Right lobe of liver (tissue), 4 donors: ENCODE measurements at regions not wholly inside any gene's neighbourhood (a gene's known extent, or its start where the extent isn't known, plus 50 kb on each side); places are given as distances from the start of the nearest gene placed in this dataset.

Source experiments
- CTCF ChIP-seq, 4 donors: fragments of 200-600 bp in 3 of 4; fragments of 450-650 bp in 1 of 4; IDR thresholded peaks; one replicate each; pipeline versions ENCODE4 v1.5.1 to v1.8.0; 2016 to 2022; ENCODE audit warnings: antibody characterized with exemption in 4 of 4, mild to moderate bottlenecking in 2 of 4
- POLR2A ChIP-seq: fragments of 450-650 bp; IDR thresholded peaks from one replicate; pipeline ENCODE4 v1.6.1; 2017; ENCODE audit warnings: antibody characterized with exemption, mild to moderate bottlenecking
- donor health status: DM: no; HTN: no; CAD: no.
- donor health status: DM: no; HTN: no; CAD: no.
- donor health status: DM: no; HTN: yes; CAD: no.

- TF ChIP-seq CTCF (IDR thresholded peaks at IDR 0.05) (no peak), POLR2A (no peak)
Observed at GRCh38 chr12:58668871-58669270, 251.4 kb downstream of the LRIG3 start.
